SH-SY5Y (cell line): ENCODE measurements at regions not wholly inside any gene's neighbourhood (a gene's known extent, or its start where the extent isn't known, plus 50 kb on each side); places are given as distances from the start of the nearest gene placed in this dataset.

Experiments used
- GATA2 ChIP-seq: IDR thresholded peaks from 2 replicates; pipeline ENCODE4 v1.6.1; 2011; ENCODE audit warnings: mild to moderate bottlenecking, low read depth, low read length
- GATA3 ChIP-seq: IDR thresholded peaks from 2 replicates; pipeline ENCODE4 v1.6.1; 2011; ENCODE audit warnings: low read depth, mild to moderate bottlenecking, low read length, moderate library complexity

DNA sequence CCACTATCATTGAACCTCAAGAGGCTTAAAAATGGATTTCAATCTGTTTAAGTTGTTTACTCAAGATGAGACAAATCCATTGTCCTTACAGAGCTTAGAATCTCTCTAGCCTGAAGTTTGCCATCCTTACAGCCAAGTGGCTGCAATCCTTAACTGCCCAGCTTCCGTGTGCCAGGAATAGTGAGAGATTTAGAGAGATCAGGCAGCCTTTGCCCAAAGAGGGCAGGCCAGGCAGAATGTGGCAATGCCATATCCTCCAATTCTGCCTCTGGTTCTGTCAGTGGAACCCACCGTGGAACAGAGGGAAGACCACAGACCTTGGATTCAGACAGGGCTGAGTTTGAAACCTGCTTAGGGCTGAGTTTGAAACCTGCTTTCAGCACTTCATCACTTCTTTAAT is 374.3 kb downstream of the VPS13C start:
- TF ChIP-seq GATA2 (no peak), GATA3 (no peak)
